ENCODE measurements at regions not wholly inside any gene's neighbourhood (a gene's known extent, or its start where the extent isn't known, plus 50 kb on each side); places are given as distances from the start of the nearest gene placed in this dataset.

DNA sequence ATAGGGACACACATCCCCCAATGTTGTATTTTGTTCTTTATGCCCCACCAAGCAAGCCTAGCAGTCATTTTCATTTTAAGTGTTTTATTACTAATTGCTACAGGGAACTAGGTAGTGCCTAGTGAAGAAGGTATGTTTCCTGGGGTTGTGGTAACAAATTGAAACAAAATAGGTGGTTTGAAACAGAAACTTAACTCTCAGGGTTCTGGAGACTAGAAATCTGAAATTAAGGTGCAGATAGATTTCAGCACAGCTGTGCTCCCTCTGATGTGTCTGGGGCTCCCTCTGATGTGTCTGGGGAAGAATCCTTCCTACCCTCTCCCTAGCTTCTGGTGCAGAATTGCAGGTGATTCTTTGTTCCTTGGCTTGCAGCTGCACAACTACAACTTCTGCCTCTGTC lies 390.1 kb downstream of the ZFHX3 start:
- Histone ChIP-seq H3K4me1 (replicated peaks in 1 of 4; ENCODE audit: control insufficient read depth in 3 of 4, insufficient read depth in 4 of 4, low read length in 3 of 4) (no peaks in the 10 kb centered on the region), H4K8ac (ENCODE audit: extremely low read depth, insufficient read depth, low read length) (no peak overlapping the region), H3K79me2 (ENCODE audit: control insufficient read depth in 1 of 2, insufficient read depth in 2 of 2, low read length in 2 of 2) (peaks cover 0 to 56% of the 10 kb centered on the region in 2 experiments; a peak in 2 of 4 replicates), H4K20me1 (replicated peaks in 1 of 2; ENCODE audit: control insufficient read depth in 1 of 2, insufficient read depth in 2 of 2, low read length in 2 of 2) (peaks cover 0 to 2% of the 10 kb centered on the region in 2 experiments), H2BK120ac (replicated peaks; ENCODE audit: low read depth, low read length) (no peak overlapping the region), H3K9ac (replicated peaks in 1 of 4; ENCODE audit: extremely low read depth in 1 of 4, low read depth in 3 of 4, low read length in 3 of 4) (no peak overlapping the region), H3K9me3 (ENCODE audit: insufficient read depth in 2 of 2, low read depth in 1 of 2, low read length in 1 of 2) (no peaks in the 10 kb centered on the region), H3K4me3 (ENCODE audit: extremely low read depth in 1 of 4, insufficient read depth in 2 of 4, low read depth in 3 of 4, low read length in 4 of 4) (no peak overlapping the region), H4K5ac (ENCODE audit: insufficient read length, low read depth, low read length) (no peak overlapping the region), H3K4me2 (ENCODE audit: insufficient read depth in 1 of 2, low read depth in 2 of 2, low read length in 2 of 2) (no peak overlapping the region), H3K14ac (ENCODE audit: insufficient read length) (no peak overlapping the region), H2BK12ac (ENCODE audit: low read depth, low read length) (no peak overlapping the region), H3K18ac (ENCODE audit: extremely low read depth, low read length) (no peak overlapping the region), H3K56ac (replicated peaks; ENCODE audit: insufficient read length, low read depth, low read length) (no peak overlapping the region), H3K23me2 (ENCODE audit: low read depth, low read length) (no peaks in the 10 kb centered on the region), H2AFZ (ENCODE audit: low read length) (no peak overlapping the region), H3K4ac (replicated peaks; ENCODE audit: insufficient read length, low read depth, low read length) (no peak overlapping the region), H3K23ac (ENCODE audit: insufficient read length) (no peak overlapping the region), H2AK5ac (ENCODE audit: low read depth, low read length) (no peak overlapping the region), H3K27ac (ENCODE audit: low read depth, low read length) (no peak overlapping the region), H4K91ac (replicated peaks; ENCODE audit: insufficient read length, low read length) (no peak overlapping the region), H2BK15ac (ENCODE audit: low read length) (no peak overlapping the region), H3K27me3 (replicated peaks in 1 of 4; ENCODE audit: control insufficient read depth in 3 of 4, extremely low read depth in 1 of 4, insufficient read depth in 3 of 4, low read length in 3 of 4) (no peaks in the 10 kb centered on the region), H3K36me3 (ENCODE audit: control insufficient read depth in 2 of 4, insufficient read depth in 4 of 4, low read length in 3 of 4) (no peaks in the 10 kb centered on the region), H3K79me1 (ENCODE audit: low read depth, low read length) (peaks cover 3% of the 10 kb centered on the region; the same call in 1 of the 2 replicates), H2BK5ac (ENCODE audit: low read depth, low read length) (no peak overlapping the region), H2BK20ac (ENCODE audit: low read length) (no peak overlapping the region)
- CTCF ChIA-PET (ENCODE audit: partially characterized antibody), result no interaction called here
- POLR2A ChIA-PET (ENCODE audit: partially characterized antibody), result no interaction called here
- TF ChIP-seq ATF2 (IDR thresholded peaks at IDR 0.05; ENCODE audit: low read length) (no peak), RAD21 (IDR thresholded peaks at IDR 0.05 in 1 of 2, conservative IDR thresholded peaks at IDR 0.05 in 1 of 2; ENCODE audit: low read depth in 2 of 2, low read length in 2 of 2) (0 out of 4 replicates have a peak, but pooled peaks of 1 of the 2 experiments have one; percentile 3)
- FAIRE-seq (no peak), DNase-seq (ENCODE audit: low read depth in 1 of 2, low spot score in 2 of 2) (no peak)
